Testis (tissue), 2 donors: ENCODE measurements at regions not wholly inside any gene's neighbourhood (a gene's known extent, or its start where the extent isn't known, plus 50 kb on each side); places are given as distances from the start of the nearest gene placed in this dataset.

Experiments used
- CTCF ChIP-seq, 3 experiments: fragments of 450-650 bp in 2 of 3; fragments of 200-600 bp in 1 of 3; sonication (generic) in 1 of 3; IDR thresholded peaks; one replicate each; pipeline ENCODE4 v1.5.1; 2016 to 2019; ENCODE audit warnings: antibody characterized with exemption in 3 of 3, mild to moderate bottlenecking in 2 of 3, moderate library complexity in 1 of 3
- POLR2A ChIP-seq: fragments of 450-650 bp; IDR thresholded peaks from one replicate; pipeline ENCODE4 v1.6.1; 2017; ENCODE audit warnings: antibody characterized with exemption, mild to moderate bottlenecking, moderate library complexity

GRCh38 chr1:201688514-201688913 is 140.4 kb upstream of the IPO9 start:
- TF ChIP-seq CTCF (IDR thresholded peaks at IDR 0.05) (no peak), POLR2A (no peak)
